ENCODE measurements at regions not wholly inside any gene's neighbourhood (a gene's known extent, or its start where the extent isn't known, plus 50 kb on each side); places are given as distances from the start of the nearest gene placed in this dataset.
"Not testable (repeated sequence)": the region's sequence is repeated elsewhere in the genome, so short reads cannot be mapped to it uniquely, and the experiment has no call there.

GRCh38 chr12:131620946-131621681, 89.8 kb upstream of the SFSWAP start:
- ATAC-seq (ENCODE audit: insufficient read depth, low FRiP score): no peak
- no peak for TF ChIP-seq CTCF (IDR thresholded peaks at IDR 0.05; ENCODE audit: control extremely low read depth, extremely low read depth)
- Histone ChIP-seq H3K9ac (ENCODE audit: insufficient read depth in 1 of 2, low read length in 2 of 2) (no peak overlapping the region), H3K36me3 (ENCODE audit: control insufficient read depth in 4 of 4, insufficient read depth in 4 of 4, low read length in 4 of 4) (no peaks in the 10 kb centered on the region), H3K27ac (ENCODE audit: low read depth in 1 of 2, low read length in 1 of 2) (no peak overlapping the region), H3K9me3 (ENCODE audit: control insufficient read depth in 4 of 4, insufficient read depth in 3 of 4, low read length in 3 of 4) (peaks cover 0 to 5% (median 0%) of the 10 kb centered on the region in 4 donors), H3K4me3 (no peak overlapping the region), H3K27me3 (ENCODE audit: control insufficient read depth in 3 of 3, insufficient read depth in 3 of 3, low read length in 2 of 3) (peaks cover 0 to 11% (median 5%) of the 10 kb centered on the region in 3 donors), H3K4me1 (ENCODE audit: control insufficient read depth in 5 of 5, insufficient read depth in 5 of 5, low read length in 5 of 5) (peaks cover 0 to 18% (median 5%) of the 10 kb centered on the region in 5 donors)
- WGBS, 2 donors: 75 to 85% methylated on average over 27 of the region's 27 CpGs
- DNase-seq: no peak

- H3K9ac ChIP-seq (ENCODE audit: insufficient read depth in 1 of 2, low read length in 2 of 2): no peak overlapping the region
- H3K36me3 ChIP-seq (ENCODE audit: control insufficient read depth in 4 of 4, insufficient read depth in 4 of 4, low read length in 4 of 4): no peaks in the 10 kb centered on the region
- no peak for TF ChIP-seq CTCF (IDR thresholded peaks at IDR 0.05; ENCODE audit: control extremely low read depth, extremely low read depth)
- DNase-seq: peak; percentile 31 to 63 (median 49)
- 33 to 43% methylated on average over 19 of the region's 19 CpGs for WGBS, 2 donors
- peaks cover 0 to 11% (median 6%) of the 10 kb centered on the region in 3 donors for H3K27me3 ChIP-seq (ENCODE audit: control insufficient read depth in 3 of 3, insufficient read depth in 3 of 3, low read length in 2 of 3)
- ATAC-seq (ENCODE audit: insufficient read depth, low FRiP score): no peak
- no peak overlapping the region for H3K4me3 ChIP-seq
- H3K27ac ChIP-seq (ENCODE audit: low read depth in 1 of 2, low read length in 1 of 2): no peak overlapping the region
- peaks cover 0 to 18% (median 5%) of the 10 kb centered on the region in 5 donors for H3K4me1 ChIP-seq (ENCODE audit: control insufficient read depth in 5 of 5, insufficient read depth in 5 of 5, low read length in 5 of 5)
- peaks cover 0 to 5% (median 0%) of the 10 kb centered on the region in 4 donors for H3K9me3 ChIP-seq (ENCODE audit: control insufficient read depth in 4 of 4, insufficient read depth in 3 of 4, low read length in 3 of 4)
Measured at GRCh38 chr12:131621701-131622421, 89.0 kb upstream of the SFSWAP start.

- DNase-seq (no peak), ATAC-seq (ENCODE audit: insufficient read depth, low FRiP score) (no peak)
- H3K4me1 ChIP-seq (ENCODE audit: control insufficient read depth in 5 of 5, insufficient read depth in 5 of 5, low read length in 5 of 5): peaks cover 0 to 18% (median 5%) of the 10 kb centered on the region in 5 donors
- H3K27ac ChIP-seq (ENCODE audit: low read depth in 1 of 2, low read length in 1 of 2): no peak overlapping the region
- no peaks in the 10 kb centered on the region for H3K36me3 ChIP-seq (ENCODE audit: control insufficient read depth in 4 of 4, insufficient read depth in 4 of 4, low read length in 4 of 4)
- WGBS, 2 donors: 74 to 83% methylated on average over 14 of the region's 14 CpGs
- H3K9ac ChIP-seq (ENCODE audit: insufficient read depth in 1 of 2, low read length in 2 of 2): no peak overlapping the region
- H3K9me3 ChIP-seq (ENCODE audit: control insufficient read depth in 4 of 4, insufficient read depth in 3 of 4, low read length in 3 of 4): peaks cover 0 to 5% (median 0%) of the 10 kb centered on the region in 4 donors
- TF ChIP-seq CTCF (IDR thresholded peaks at IDR 0.05; ENCODE audit: control extremely low read depth, extremely low read depth): no peak
- H3K27me3 ChIP-seq (ENCODE audit: control insufficient read depth in 3 of 3, insufficient read depth in 3 of 3, low read length in 2 of 3): peaks cover 0 to 11% (median 6%) of the 10 kb centered on the region in 3 donors
- no peak overlapping the region for H3K4me3 ChIP-seq
Measured at GRCh38 chr12:131622422-131622955, 88.4 kb upstream of the SFSWAP start.

- WGBS, 2 donors: 82 to 93% methylated on average over 10 to 14 of the region's 15 CpGs
- H3K36me3 ChIP-seq (ENCODE audit: control insufficient read depth in 4 of 4, insufficient read depth in 4 of 4, low read length in 4 of 4); H3K4me3 ChIP-seq; H3K9ac ChIP-seq (ENCODE audit: insufficient read depth in 1 of 2, low read length in 2 of 2); H3K9me3 ChIP-seq (ENCODE audit: control insufficient read depth in 4 of 4, insufficient read depth in 3 of 4, low read length in 3 of 4); DNase-seq; ATAC-seq (ENCODE audit: insufficient read depth, low FRiP score); H3K27ac ChIP-seq (ENCODE audit: low read depth in 1 of 2, low read length in 1 of 2): not testable (repeated sequence)
- Histone ChIP-seq H3K27me3 (ENCODE audit: control insufficient read depth in 3 of 3, insufficient read depth in 3 of 3, low read length in 2 of 3) (peaks cover 0 to 11% (median 9%) of the 10 kb centered on the region in 3 donors), H3K4me1 (ENCODE audit: control insufficient read depth in 5 of 5, insufficient read depth in 5 of 5, low read length in 5 of 5) (peaks cover 0 to 18% (median 5%) of the 10 kb centered on the region in 5 donors)
Measured at GRCh38 chr12:131623404-131624368, 87.2 kb upstream of the SFSWAP start.

GRCh38 chr12:131624369-131624739, 86.5 kb upstream of the SFSWAP start:
- WGBS, 2 donors: 40 to 56% methylated on average over 3 of the region's 3 CpGs
- not testable (repeated sequence) for H3K4me3 ChIP-seq; H3K27ac ChIP-seq (ENCODE audit: low read depth in 1 of 2, low read length in 1 of 2); H3K27me3 ChIP-seq (ENCODE audit: control insufficient read depth in 3 of 3, insufficient read depth in 3 of 3, low read length in 2 of 3); H3K36me3 ChIP-seq (ENCODE audit: control insufficient read depth in 4 of 4, insufficient read depth in 4 of 4, low read length in 4 of 4); ATAC-seq (ENCODE audit: insufficient read depth, low FRiP score); H3K9me3 ChIP-seq (ENCODE audit: control insufficient read depth in 4 of 4, insufficient read depth in 3 of 4, low read length in 3 of 4); H3K9ac ChIP-seq (ENCODE audit: insufficient read depth in 1 of 2, low read length in 2 of 2)
- peaks cover 0 to 18% (median 5%) of the 10 kb centered on the region in 5 donors for H3K4me1 ChIP-seq (ENCODE audit: control insufficient read depth in 5 of 5, insufficient read depth in 5 of 5, low read length in 5 of 5)
- peak in 1 of 3 donors; percentile 26 for DNase-seq
